ENCODE measurements at regions not wholly inside any gene's neighbourhood (a gene's known extent, or its start where the extent isn't known, plus 50 kb on each side); places are given as distances from the start of the nearest gene placed in this dataset.

DNA sequence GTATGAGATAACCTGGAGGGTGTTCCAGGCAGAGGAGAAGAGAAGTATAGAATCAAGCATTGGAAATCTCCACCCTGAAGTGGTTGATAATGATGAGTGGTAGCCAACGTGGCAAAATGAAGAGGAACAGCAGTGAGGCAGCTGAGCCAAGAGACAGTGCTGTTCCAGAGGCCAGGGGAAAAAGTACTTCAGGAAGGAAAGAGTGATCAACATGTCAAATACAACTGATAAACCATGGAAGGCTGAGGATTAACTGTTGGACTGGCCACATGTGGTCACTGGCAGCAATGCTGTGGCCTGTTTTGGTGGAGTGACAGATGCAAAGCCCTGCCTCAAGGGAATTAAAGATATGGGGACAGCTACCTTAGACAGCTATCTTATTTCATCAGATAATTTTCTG, 51.9 kb upstream of the RMP24 start:
- Mint-ChIP-seq H3K4me1 (no peaks in the 10 kb centered on the region), H3K27me3 (ENCODE audit: low read depth) (peaks cover 21% of the 10 kb centered on the region), H3K36me3 (ENCODE audit: low read depth) (no peaks in the 10 kb centered on the region), H3K9me3 (no peaks in the 10 kb centered on the region), H3K4me3 (no peak overlapping the region), H3K27ac (ENCODE audit: unreplicated experiment) (no peak overlapping the region)
- no peak for TF ChIP-seq CTCF (conservative IDR thresholded peaks at IDR 0.05)
- no peak for DNase-seq (ENCODE audit: low read depth, low spot score)

Small RNAs in the stretch of these regions (microRNA-seq; reads per million reads assigned to microRNA genes)
- gene MIR187: 69.3 reads per million, percentile 57 among the genes with 10 or more reads in this experiment
